ENCODE measurements at regions not wholly inside any gene's neighbourhood (a gene's known extent, or its start where the extent isn't known, plus 50 kb on each side); places are given as distances from the start of the nearest gene placed in this dataset.

- TF ChIP-seq, protein P1, sequence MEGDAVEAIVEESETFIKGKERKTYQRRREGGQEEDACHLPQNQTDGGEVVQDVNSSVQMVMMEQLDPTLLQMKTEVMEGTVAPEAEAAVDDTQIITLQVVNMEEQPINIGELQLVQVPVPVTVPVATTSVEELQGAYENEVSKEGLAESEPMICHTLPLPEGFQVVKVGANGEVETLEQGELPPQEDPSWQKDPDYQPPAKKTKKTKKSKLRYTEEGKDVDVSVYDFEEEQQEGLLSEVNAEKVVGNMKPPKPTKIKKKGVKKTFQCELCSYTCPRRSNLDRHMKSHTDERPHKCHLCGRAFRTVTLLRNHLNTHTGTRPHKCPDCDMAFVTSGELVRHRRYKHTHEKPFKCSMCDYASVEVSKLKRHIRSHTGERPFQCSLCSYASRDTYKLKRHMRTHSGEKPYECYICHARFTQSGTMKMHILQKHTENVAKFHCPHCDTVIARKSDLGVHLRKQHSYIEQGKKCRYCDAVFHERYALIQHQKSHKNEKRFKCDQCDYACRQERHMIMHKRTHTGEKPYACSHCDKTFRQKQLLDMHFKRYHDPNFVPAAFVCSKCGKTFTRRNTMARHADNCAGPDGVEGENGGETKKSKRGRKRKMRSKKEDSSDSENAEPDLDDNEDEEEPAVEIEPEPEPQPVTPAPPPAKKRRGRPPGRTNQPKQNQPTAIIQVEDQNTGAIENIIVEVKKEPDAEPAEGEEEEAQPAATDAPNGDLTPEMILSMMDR (IDR thresholded peaks at IDR 0.05; ENCODE audit: insufficient read depth, low read length): no peak
- TF ChIP-seq POLR2AphosphoS5 (IDR thresholded peaks at IDR 0.05; ENCODE audit: low read depth) (no peak), REST (IDR thresholded peaks at IDR 0.05; ENCODE audit: insufficient replicate concordance, low read depth) (no peak), GABPA (IDR thresholded peaks at IDR 0.05; ENCODE audit: low read depth) (no peak), SPI1 (IDR thresholded peaks at IDR 0.05; ENCODE audit: borderline replicate concordance, low read depth) (no peak)
These were observed 447.4 kb downstream of the PCDH10 start for GRCh38 chr4:133596459-133596858.
